Esophagus (tissue), 2 donors: ENCODE measurements at regions not wholly inside any gene's neighbourhood (a gene's known extent, or its start where the extent isn't known, plus 50 kb on each side); places are given as distances from the start of the nearest gene placed in this dataset.

Experiments
- H3K27ac ChIP-seq, 2 donors: one replicate each; pipeline ENCODE4 v1.5.1; 2013; ENCODE audit warnings: low read depth in 2 of 2, mild to moderate bottlenecking in 2 of 2, inconsistent platforms in 1 of 2, low read length in 1 of 2, moderate library complexity in 1 of 2
- H3K27me3 ChIP-seq, 2 donors: one replicate each; pipeline ENCODE4 v1.6.1; 2013; ENCODE audit warnings: low read length in 2 of 2, control low read depth in 1 of 2, mild to moderate bottlenecking in 1 of 2; ENCODE audit not compliant: insufficient read depth in 2 of 2, control insufficient read depth in 1 of 2
- H3K36me3 ChIP-seq, 2 donors: one replicate each; pipeline ENCODE4 v1.6.1; 2013; ENCODE audit warnings: low read length in 1 of 2; ENCODE audit not compliant: control insufficient read depth in 2 of 2, insufficient read depth in 2 of 2
- H3K4me1 ChIP-seq, 2 donors: one replicate each; pipeline ENCODE4 v1.6.1; 2013; ENCODE audit warnings: low read length in 1 of 2; ENCODE audit not compliant: control insufficient read depth in 2 of 2, insufficient read depth in 2 of 2
- H3K4me3 ChIP-seq, 2 donors: one replicate each; pipeline ENCODE4 v1.5.1; 2013; ENCODE audit warnings: low read length in 2 of 2, mild to moderate bottlenecking in 2 of 2, low read depth in 1 of 2, moderate library complexity in 1 of 2
- H3K9me3 ChIP-seq, 2 donors: one replicate each; pipeline ENCODE4 v1.6.1; 2013; ENCODE audit warnings: mild to moderate bottlenecking in 2 of 2, low read depth in 1 of 2, low read length in 1 of 2, moderate library complexity in 1 of 2; ENCODE audit not compliant: control insufficient read depth in 2 of 2, insufficient read depth in 1 of 2
- WGBS, 2 donors: extraction: QIAGEN DNeasy Blood & Tissue Kit; methylation state at CpG; one replicate each; pipeline ENCODE4 v1.1.7; 2013; 5-methylcytosine and 5-hydroxymethylcytosine counted together
- donor health status: healthy with polysubstance abuse.
- donor health status: Bipolar disorder and iron deficiency.

- Histone ChIP-seq H3K9me3 (no peaks in the 10 kb centered on the region), H3K27me3 (no peaks in the 10 kb centered on the region), H3K36me3 (no peaks in the 10 kb centered on the region), H3K4me3 (no peak overlapping the region), H3K4me1 (no peaks in the 10 kb centered on the region), H3K27ac (no peak overlapping the region)
These were observed 61.8 kb upstream of the CERS6 start for GRCh38 chr2:168394262-168394661.

GRCh38 chr2:168396131-168396530, 59.9 kb upstream of the CERS6 start:
- H3K27ac ChIP-seq = no peak overlapping the region
- no peaks in the 10 kb centered on the region for H3K9me3 ChIP-seq
- H3K27me3 ChIP-seq = no peaks in the 10 kb centered on the region
- H3K4me3 ChIP-seq = no peak overlapping the region
- H3K4me1 ChIP-seq = no peaks in the 10 kb centered on the region
- 28 to 48% methylated on average over 2 of the region's 2 CpGs for WGBS, 2 donors
- H3K36me3 ChIP-seq = no peaks in the 10 kb centered on the region

- H3K9me3 ChIP-seq = no peaks in the 10 kb centered on the region
- WGBS, 2 donors = 88 to 91% methylated on average over 2 of the region's 2 CpGs
- H3K36me3 ChIP-seq = no peaks in the 10 kb centered on the region
- no peaks in the 10 kb centered on the region for H3K27me3 ChIP-seq
- H3K4me3 ChIP-seq = no peak overlapping the region
- H3K27ac ChIP-seq = no peak overlapping the region
- no peaks in the 10 kb centered on the region for H3K4me1 ChIP-seq
These were observed 58.4 kb upstream of the CERS6 start for GRCh38 chr2:168397629-168398028.

- no peaks in the 10 kb centered on the region for H3K36me3 ChIP-seq
- no peaks in the 10 kb centered on the region for H3K4me1 ChIP-seq
- H3K27me3 ChIP-seq = no peaks in the 10 kb centered on the region
- no peak overlapping the region for H3K4me3 ChIP-seq
- no peak overlapping the region for H3K27ac ChIP-seq
- H3K9me3 ChIP-seq = no peaks in the 10 kb centered on the region
- 72 to 81% methylated on average over 4 of the region's 4 CpGs for WGBS, 2 donors
These were observed 55.0 kb upstream of the CERS6 start for GRCh38 chr2:168401048-168401556.

GRCh38 chr2:168401771-168402170, 54.3 kb upstream of the CERS6 start:
- no peaks in the 10 kb centered on the region for H3K9me3 ChIP-seq
- H3K4me1 ChIP-seq = no peaks in the 10 kb centered on the region
- H3K27ac ChIP-seq = no peak overlapping the region
- 76 to 93% methylated on average over 1 of the region's 1 CpG for WGBS, 2 donors
- H3K27me3 ChIP-seq = no peaks in the 10 kb centered on the region
- H3K36me3 ChIP-seq = no peaks in the 10 kb centered on the region
- H3K4me3 ChIP-seq = no peak overlapping the region

- Histone ChIP-seq H3K27ac (no peak overlapping the region), H3K4me1 (no peaks in the 10 kb centered on the region)
- 71 to 84% methylated on average over 1 of the region's 1 CpG for WGBS, 2 donors
These were observed 53.5 kb upstream of the CERS6 start for GRCh38 chr2:168402531-168402930.

GRCh38 chr2:168403736-168404135, 52.3 kb upstream of the CERS6 start:
- Histone ChIP-seq H3K27me3 (no peaks in the 10 kb centered on the region), H3K4me3 (no peak overlapping the region)
- WGBS, 2 donors = 83 to 85% methylated on average over 2 of the region's 2 CpGs

More at GRCh38 chr2:168402531-168402930, 53.5 kb upstream of the CERS6 start:
- H3K4me3 ChIP-seq = no peak overlapping the region
- no peaks in the 10 kb centered on the region for H3K27me3 ChIP-seq
- no peaks in the 10 kb centered on the region for H3K9me3 ChIP-seq
- H3K36me3 ChIP-seq = no peaks in the 10 kb centered on the region

GRCh38 chr2:168404764-168405163, 51.3 kb upstream of the CERS6 start:
- Histone ChIP-seq H3K27ac (no peak overlapping the region), H3K9me3 (no peaks in the 10 kb centered on the region), H3K27me3 (no peaks in the 10 kb centered on the region), H3K36me3 (no peaks in the 10 kb centered on the region), H3K4me3 (no peak overlapping the region), H3K4me1 (no peaks in the 10 kb centered on the region)
- WGBS, 2 donors = 66 to 77% methylated on average over 2 of the region's 2 CpGs

More at GRCh38 chr2:168403736-168404135, 52.3 kb upstream of the CERS6 start:
- Histone ChIP-seq H3K36me3 (no peaks in the 10 kb centered on the region), H3K9me3 (no peaks in the 10 kb centered on the region), H3K27ac (no peak overlapping the region), H3K4me1 (no peaks in the 10 kb centered on the region)
